NB4 (cell line): ENCODE measurements at regions not wholly inside any gene's neighbourhood (a gene's known extent, or its start where the extent isn't known, plus 50 kb on each side); places are given as distances from the start of the nearest gene placed in this dataset.

Experiments used
- POLR2A ChIP-seq: IDR thresholded peaks from 2 replicates; pipeline ENCODE4 v1.6.1; 2011; ENCODE audit warnings: mild to moderate bottlenecking; ENCODE audit not compliant: insufficient read length; ENCODE audit errors: extremely low read depth
- TF ChIP-seq, protein P1 (sequence below): IDR thresholded peaks from one replicate; pipeline ENCODE4 v1.5.1; 2012; ENCODE audit warnings: low read depth, low read length
- TF ChIP-seq, protein P2 (sequence below): IDR thresholded peaks from 2 replicates; pipeline ENCODE4 v1.6.1; 2011; ENCODE audit warnings: low read depth, low read length

DNA sequence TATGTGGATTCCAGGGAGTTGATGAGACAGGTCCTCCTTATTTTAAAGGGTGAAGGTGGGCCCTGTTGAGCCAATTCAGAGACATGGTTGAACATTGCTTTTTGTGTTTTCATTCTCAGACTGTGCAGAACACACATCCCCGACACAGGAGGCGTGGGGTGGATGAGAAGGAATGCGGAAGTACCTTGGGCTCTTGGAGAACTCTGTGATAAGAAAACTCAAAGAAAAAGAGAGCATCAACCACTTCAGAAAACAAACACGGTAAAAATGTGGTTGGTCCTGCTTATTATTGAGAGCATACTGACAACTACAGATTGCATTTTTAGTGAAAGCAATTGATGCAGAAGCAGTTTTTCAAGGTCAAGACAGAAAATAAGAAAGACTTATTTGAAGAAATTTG is 659.8 kb downstream of the IRX1 start:
- TF ChIP-seq, protein P1, sequence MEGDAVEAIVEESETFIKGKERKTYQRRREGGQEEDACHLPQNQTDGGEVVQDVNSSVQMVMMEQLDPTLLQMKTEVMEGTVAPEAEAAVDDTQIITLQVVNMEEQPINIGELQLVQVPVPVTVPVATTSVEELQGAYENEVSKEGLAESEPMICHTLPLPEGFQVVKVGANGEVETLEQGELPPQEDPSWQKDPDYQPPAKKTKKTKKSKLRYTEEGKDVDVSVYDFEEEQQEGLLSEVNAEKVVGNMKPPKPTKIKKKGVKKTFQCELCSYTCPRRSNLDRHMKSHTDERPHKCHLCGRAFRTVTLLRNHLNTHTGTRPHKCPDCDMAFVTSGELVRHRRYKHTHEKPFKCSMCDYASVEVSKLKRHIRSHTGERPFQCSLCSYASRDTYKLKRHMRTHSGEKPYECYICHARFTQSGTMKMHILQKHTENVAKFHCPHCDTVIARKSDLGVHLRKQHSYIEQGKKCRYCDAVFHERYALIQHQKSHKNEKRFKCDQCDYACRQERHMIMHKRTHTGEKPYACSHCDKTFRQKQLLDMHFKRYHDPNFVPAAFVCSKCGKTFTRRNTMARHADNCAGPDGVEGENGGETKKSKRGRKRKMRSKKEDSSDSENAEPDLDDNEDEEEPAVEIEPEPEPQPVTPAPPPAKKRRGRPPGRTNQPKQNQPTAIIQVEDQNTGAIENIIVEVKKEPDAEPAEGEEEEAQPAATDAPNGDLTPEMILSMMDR, result no peak
- TF ChIP-seq, protein P2, sequence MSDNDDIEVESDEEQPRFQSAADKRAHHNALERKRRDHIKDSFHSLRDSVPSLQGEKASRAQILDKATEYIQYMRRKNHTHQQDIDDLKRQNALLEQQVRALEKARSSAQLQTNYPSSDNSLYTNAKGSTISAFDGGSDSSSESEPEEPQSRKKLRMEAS, result no peak
- no peak for TF ChIP-seq POLR2A
